HG03045 (cell line): ENCODE measurements at regions not wholly inside any gene's neighbourhood (a gene's known extent, or its start where the extent isn't known, plus 50 kb on each side); places are given as distances from the start of the nearest gene placed in this dataset.
"Not testable (repeated sequence)": the region's sequence is repeated elsewhere in the genome, so short reads cannot be mapped to it uniquely, and the experiment has no call there.

Source experiments
- ATAC-seq: cut with Tn5 transposase; IDR thresholded peaks from one replicate; pipeline ENCODE4 v1.9.1; 2021; ENCODE audit warnings: mild to moderate bottlenecking, moderate library complexity; ENCODE audit not compliant: unreplicated experiment

- no peak for ATAC-seq
These were observed 86.0 kb upstream of the VEPH1 start for GRCh38 chr3:157589211-157589610.

- ATAC-seq, result no peak
These were observed 85.3 kb upstream of the VEPH1 start for GRCh38 chr3:157588386-157589060.

- ATAC-seq, result no peak
These were observed 83.1 kb upstream of the VEPH1 start for GRCh38 chr3:157586293-157586692.

- ATAC-seq, result no peak
These were observed 82.2 kb upstream of the VEPH1 start for GRCh38 chr3:157585386-157585785.

GRCh38 chr3:157582637-157582973 is 79.4 kb upstream of the VEPH1 start:
- ATAC-seq, result no peak

- not testable (repeated sequence) for ATAC-seq
These were observed 78.9 kb upstream of the VEPH1 start for GRCh38 chr3:157581956-157582636.

GRCh38 chr3:157581371-157581770 is 78.2 kb upstream of the VEPH1 start:
- ATAC-seq, result no peak

- no peak for ATAC-seq
These were observed 75.0 kb upstream of the VEPH1 start for GRCh38 chr3:157578181-157578580.

- no peak for ATAC-seq
These were observed 71.3 kb upstream of the VEPH1 start for GRCh38 chr3:157574531-157574930.

- no peak for ATAC-seq
These were observed 70.7 kb upstream of the VEPH1 start for GRCh38 chr3:157573780-157574378.

GRCh38 chr3:157573281-157573680 is 70.1 kb upstream of the VEPH1 start:
- no peak for ATAC-seq

GRCh38 chr3:157572559-157573270 is 69.5 kb upstream of the VEPH1 start:
- ATAC-seq, result peak; percentile 69

GRCh38 chr3:157566596-157566995 is 63.4 kb upstream of the VEPH1 start:
- no peak for ATAC-seq

GRCh38 chr3:157559401-157559800 is 56.2 kb upstream of the VEPH1 start:
- ATAC-seq, result no peak
